Muscle of back (tissue), 3 donors: ENCODE measurements at regions not wholly inside any gene's neighbourhood (a gene's known extent, or its start where the extent isn't known, plus 50 kb on each side); places are given as distances from the start of the nearest gene placed in this dataset.
A peak's percentile ranks its signal among the peaks of the same experiment; 100 is the strongest.
"Not testable (repeated sequence)": the region's sequence is repeated elsewhere in the genome, so short reads cannot be mapped to it uniquely, and the experiment has no call there.

Experiments
- DNase-seq, 3 donors: peaks; one replicate each; pipeline versions ENCODE4 v3.0.0 to v3.0.0-alpha.2; 2013

- DNase-seq = no peak
Measured at GRCh38 chr1:228824366-228824765, 89.1 kb downstream of the RHOU start.

- DNase-seq = no peak
Measured at GRCh38 chr1:228825041-228825440, 89.8 kb downstream of the RHOU start.

- DNase-seq = no peak
Measured at GRCh38 chr1:228825840-228826484, 90.7 kb downstream of the RHOU start.

- DNase-seq = peak; percentile 44 to 65 (median 53)
Measured at GRCh38 chr1:228827019-228827418, 91.7 kb downstream of the RHOU start.

GRCh38 chr1:228828151-228828550, 92.9 kb downstream of the RHOU start:
- DNase-seq = no peak

- no peak for DNase-seq
Measured at GRCh38 chr1:228830185-228830953, 95.1 kb downstream of the RHOU start.

- DNase-seq = no peak
Measured at GRCh38 chr1:228830954-228831481, 95.7 kb downstream of the RHOU start.

GRCh38 chr1:228833911-228834688, 98.8 kb downstream of the RHOU start:
- peak in 1 of 3 donors; percentile 55 for DNase-seq

GRCh38 chr1:228835456-228835855, 100.2 kb downstream of the RHOU start:
- no peak for DNase-seq

- DNase-seq = no peak
Measured at GRCh38 chr1:228835911-228836310, 100.6 kb downstream of the RHOU start.

- DNase-seq = no peak
Measured at GRCh38 chr1:228836427-228836826, 101.1 kb downstream of the RHOU start.

- DNase-seq = no peak
Measured at GRCh38 chr1:228837032-228837431, 101.8 kb downstream of the RHOU start.

- no peak for DNase-seq
Measured at GRCh38 chr1:228837817-228838716, 102.8 kb downstream of the RHOU start.

- DNase-seq = no peak
Measured at GRCh38 chr1:228838717-228839500, 103.6 kb downstream of the RHOU start.

GRCh38 chr1:228839656-228840055, 104.4 kb downstream of the RHOU start:
- no peak for DNase-seq

- DNase-seq = no peak
Measured at GRCh38 chr1:228841632-228842031, 106.4 kb downstream of the RHOU start.

- no peak for DNase-seq
Measured at GRCh38 chr1:228842094-228842775, 107.0 kb downstream of the RHOU start.

- DNase-seq = no peak
Measured at GRCh38 chr1:228845101-228845500, 109.8 kb downstream of the RHOU start.

GRCh38 chr1:228846952-228847351, 111.7 kb downstream of the RHOU start:
- no peak for DNase-seq

- not testable (repeated sequence) for DNase-seq
Measured at GRCh38 chr1:228847451-228847850, 112.2 kb downstream of the RHOU start.
